ENCODE measurements at regions not wholly inside any gene's neighbourhood (a gene's known extent, or its start where the extent isn't known, plus 50 kb on each side); places are given as distances from the start of the nearest gene placed in this dataset.
"Not testable (repeated sequence)": the region's sequence is repeated elsewhere in the genome, so short reads cannot be mapped to it uniquely, and the experiment has no call there.

DNA sequence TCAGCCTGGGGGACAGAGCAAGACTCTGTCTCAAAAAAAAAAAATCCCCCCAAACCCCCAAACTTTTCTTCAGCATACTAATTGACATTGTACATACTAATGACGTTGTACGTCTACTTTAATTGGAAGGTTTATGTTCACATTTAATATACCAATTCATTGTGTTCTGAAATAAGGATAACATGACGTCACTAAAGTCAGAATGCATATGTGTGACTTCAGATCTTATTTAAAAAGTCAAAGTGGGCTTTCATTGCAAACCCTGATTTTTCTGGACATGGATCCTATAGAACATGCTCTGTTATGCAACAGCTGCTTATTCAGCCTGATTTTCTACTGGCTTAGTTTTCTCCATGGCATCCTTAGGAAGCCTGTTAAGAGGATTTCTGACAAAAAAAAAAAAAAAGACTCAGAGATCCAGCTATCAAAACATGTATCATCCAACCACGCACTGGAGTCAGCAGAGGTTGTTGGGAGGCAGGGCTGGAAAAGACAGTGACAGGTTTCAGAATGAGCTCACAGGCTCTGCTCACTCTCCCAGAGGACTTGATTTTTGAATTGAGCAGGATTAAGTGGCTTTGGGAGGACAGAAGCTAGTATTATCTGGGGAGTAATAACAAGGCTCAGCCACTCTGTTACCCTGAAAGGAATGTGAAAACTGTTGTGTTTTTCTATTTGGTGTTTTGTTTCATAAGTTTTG is 1472.0 kb downstream of the KHDRBS2 start:
- TF ChIP-seq, protein P1, sequence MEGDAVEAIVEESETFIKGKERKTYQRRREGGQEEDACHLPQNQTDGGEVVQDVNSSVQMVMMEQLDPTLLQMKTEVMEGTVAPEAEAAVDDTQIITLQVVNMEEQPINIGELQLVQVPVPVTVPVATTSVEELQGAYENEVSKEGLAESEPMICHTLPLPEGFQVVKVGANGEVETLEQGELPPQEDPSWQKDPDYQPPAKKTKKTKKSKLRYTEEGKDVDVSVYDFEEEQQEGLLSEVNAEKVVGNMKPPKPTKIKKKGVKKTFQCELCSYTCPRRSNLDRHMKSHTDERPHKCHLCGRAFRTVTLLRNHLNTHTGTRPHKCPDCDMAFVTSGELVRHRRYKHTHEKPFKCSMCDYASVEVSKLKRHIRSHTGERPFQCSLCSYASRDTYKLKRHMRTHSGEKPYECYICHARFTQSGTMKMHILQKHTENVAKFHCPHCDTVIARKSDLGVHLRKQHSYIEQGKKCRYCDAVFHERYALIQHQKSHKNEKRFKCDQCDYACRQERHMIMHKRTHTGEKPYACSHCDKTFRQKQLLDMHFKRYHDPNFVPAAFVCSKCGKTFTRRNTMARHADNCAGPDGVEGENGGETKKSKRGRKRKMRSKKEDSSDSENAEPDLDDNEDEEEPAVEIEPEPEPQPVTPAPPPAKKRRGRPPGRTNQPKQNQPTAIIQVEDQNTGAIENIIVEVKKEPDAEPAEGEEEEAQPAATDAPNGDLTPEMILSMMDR (IDR thresholded peaks at IDR 0.05), result not testable (repeated sequence)
- TF ChIP-seq EZH2 (IDR thresholded peaks at IDR 0.05), result not testable (repeated sequence)

Data from neural progenitor cell (in vitro differentiated cells).